ENCODE measurements at regions not wholly inside any gene's neighbourhood (a gene's known extent, or its start where the extent isn't known, plus 50 kb on each side); places are given as distances from the start of the nearest gene placed in this dataset.
A peak's percentile ranks its signal among the peaks of the same experiment; 100 is the strongest.

- 82% methylated on average over 3 of the region's 3 CpGs for WGBS
- no peak for DNase-seq (ENCODE audit: extremely low spot score)
- no peaks in the 10 kb centered on the region for H3K27me3 ChIP-seq
- intact Hi-C loops (cut with DNase I), result no loop called here
- no peak overlapping the region for H3K27ac ChIP-seq (replicated peaks in 1 of 4)
- H3K36me3 ChIP-seq, result no peaks in the 10 kb centered on the region
- H3K9me3 ChIP-seq, result no peaks in the 10 kb centered on the region
- no peak for TF ChIP-seq CTCF (IDR thresholded peaks at IDR 0.05)
- no peak for TF ChIP-seq EP300 (IDR thresholded peaks at IDR 0.05)
- TF ChIP-seq POLR2A (IDR thresholded peaks at IDR 0.05; ENCODE audit: low read depth), result no peak
- TF ChIP-seq POLR2AphosphoS5 (IDR thresholded peaks at IDR 0.05), result no peak
- H3K4me1 ChIP-seq, result peaks cover 0 to 20% (median 14%) of the 10 kb centered on the region in 4 donors
- no peak overlapping the region for H3K4me3 ChIP-seq
Observed at GRCh38 chr3:177374323-177374722, 177.0 kb upstream of the TBL1XR1 start.

- Histone ChIP-seq H3K4me3 (no peak overlapping the region), H3K4me1 (peaks cover 0 to 15% (median 11%) of the 10 kb centered on the region in 4 donors), H3K9me3 (no peaks in the 10 kb centered on the region), H3K27me3 (no peaks in the 10 kb centered on the region), H3K27ac (replicated peaks in 1 of 4) (no peak overlapping the region), H3K36me3 (no peaks in the 10 kb centered on the region)
- WGBS, result 87% methylated on average over 3 of the region's 3 CpGs
- intact Hi-C loops (cut with DNase I), result loop anchor here (5.0 kb wide), 1 partner anchor 52 kb away; no protein-coding TSS in a partner anchor
- no peak for DNase-seq (ENCODE audit: extremely low spot score)
- no peak for TF ChIP-seq POLR2A (IDR thresholded peaks at IDR 0.05; ENCODE audit: low read depth)
- TF ChIP-seq POLR2AphosphoS5 (IDR thresholded peaks at IDR 0.05), result no peak
- no peak for TF ChIP-seq EP300 (IDR thresholded peaks at IDR 0.05)
- TF ChIP-seq CTCF (IDR thresholded peaks at IDR 0.05), result no peak
Observed at GRCh38 chr3:177375316-177375715, 178.0 kb upstream of the TBL1XR1 start.

GRCh38 chr3:177377166-177377565 is 179.9 kb upstream of the TBL1XR1 start:
- Histone ChIP-seq H3K9me3 (peaks cover 0 to 6% (median 2%) of the 10 kb centered on the region in 4 donors), H3K27me3 (no peaks in the 10 kb centered on the region), H3K27ac (replicated peaks in 1 of 4) (no peak overlapping the region), H3K4me3 (no peak overlapping the region), H3K36me3 (no peaks in the 10 kb centered on the region), H3K4me1 (peaks cover 0 to 12% (median 8%) of the 10 kb centered on the region in 4 donors)
- TF ChIP-seq CTCF (IDR thresholded peaks at IDR 0.05), result no peak
- TF ChIP-seq POLR2AphosphoS5 (IDR thresholded peaks at IDR 0.05), result no peak
- 91% methylated on average over 9 of the region's 9 CpGs for WGBS
- intact Hi-C loops (cut with DNase I), result loop anchor here (5.0 kb wide), 1 partner anchor 50 kb away; no protein-coding TSS in a partner anchor
- no peak for DNase-seq (ENCODE audit: extremely low spot score)

GRCh38 chr3:177378168-177378567 is 180.9 kb upstream of the TBL1XR1 start:
- no peak overlapping the region for H3K4me3 ChIP-seq
- H3K4me1 ChIP-seq, result peaks cover 0 to 12% (median 7%) of the 10 kb centered on the region in 4 donors
- no peak overlapping the region for H3K27ac ChIP-seq (replicated peaks in 1 of 4)
- no peaks in the 10 kb centered on the region for H3K36me3 ChIP-seq
- intact Hi-C loops (cut with DNase I), result loop anchor here (5.0 kb wide), 1 partner anchor 49 kb away; no protein-coding TSS in a partner anchor
- no peaks in the 10 kb centered on the region for H3K27me3 ChIP-seq
- WGBS, result 76% methylated on average over 7 of the region's 7 CpGs
- TF ChIP-seq POLR2A (IDR thresholded peaks at IDR 0.05; ENCODE audit: low read depth) (no peak), POLR2AphosphoS5 (IDR thresholded peaks at IDR 0.05) (no peak), EP300 (IDR thresholded peaks at IDR 0.05) (no peak), CTCF (IDR thresholded peaks at IDR 0.05) (no peak)
- no peak for DNase-seq (ENCODE audit: extremely low spot score)
- peaks cover 0 to 6% (median 2%) of the 10 kb centered on the region in 4 donors for H3K9me3 ChIP-seq

GRCh38 chr3:177379045-177379444 is 181.8 kb upstream of the TBL1XR1 start:
- no peak for DNase-seq (ENCODE audit: extremely low spot score)
- WGBS, result 59% methylated on average over 3 of the region's 3 CpGs
- Histone ChIP-seq H3K4me3 (no peak overlapping the region), H3K27ac (replicated peaks in 1 of 4) (peak overlapping the region in 1 of 4 donors; percentile 34), H3K27me3 (no peaks in the 10 kb centered on the region), H3K9me3 (peaks cover 0 to 6% (median 2%) of the 10 kb centered on the region in 4 donors), H3K4me1 (peaks cover 0 to 12% (median 7%) of the 10 kb centered on the region in 4 donors), H3K36me3 (no peaks in the 10 kb centered on the region)
- intact Hi-C loops (cut with DNase I), result loop anchor here (5.0 kb wide), 1 partner anchor 48 kb away; no protein-coding TSS in a partner anchor
- TF ChIP-seq CTCF (IDR thresholded peaks at IDR 0.05), result peak; percentile 25 to 45 (median 36)
- TF ChIP-seq POLR2A (IDR thresholded peaks at IDR 0.05; ENCODE audit: low read depth), result no peak
